NCI-H146 treated with DMSO at 0.1 percent for 48 hours (cell line): ENCODE measurements at regions not wholly inside any gene's neighbourhood (a gene's known extent, or its start where the extent isn't known, plus 50 kb on each side); places are given as distances from the start of the nearest gene placed in this dataset.

ENCODE experiments used
- DNase-seq: peaks from one replicate; lab custom pipeline; 2025; ENCODE audit not compliant: unreplicated experiment; lab: John Stamatoyannopoulos, UW

GRCh38 chr13:21316376-21316775 lies 139.9 kb downstream of the MRPL57 start:
- no peak for DNase-seq

GRCh38 chr13:21318891-21319532 lies 140.1 kb downstream of the ZDHHC20 start:
- no peak for DNase-seq

- DNase-seq: no peak
Observed at GRCh38 chr13:21319869-21320641, 139.0 kb downstream of the ZDHHC20 start.

GRCh38 chr13:21320642-21321034 lies 138.5 kb downstream of the ZDHHC20 start:
- no peak for DNase-seq

- DNase-seq: no peak
Observed at GRCh38 chr13:21321269-21321668, 137.8 kb downstream of the ZDHHC20 start.

- no peak for DNase-seq
Observed at GRCh38 chr13:21322327-21322965, 136.7 kb downstream of the ZDHHC20 start.
